GM12878 (cell line): ENCODE measurements at regions not wholly inside any gene's neighbourhood (a gene's known extent, or its start where the extent isn't known, plus 50 kb on each side); places are given as distances from the start of the nearest gene placed in this dataset.

Experiments used
- ATAC-seq: fragments of 200-7000 bp; cut with Tn5 transposase; 3 replicates; pipeline ENCODE4 v1.9.1; 2020; ENCODE audit warnings: mild to moderate bottlenecking, moderate library complexity
- BruUV-seq: library from RNA; stranded (reverse); fragments of 400-500 nt; replicated peaks from 2 replicates; lab custom pipeline; 2021; lab: Mats Ljungman, UMichigan
- CTCF ChIA-PET: fragments of 300-600 bp; sonication (Branson Sonifier 250); formaldehyde crosslinking; extraction: SDS; loops from one replicate; lab custom pipeline; 2021; ENCODE audit warnings: inconsistent platforms; lab: Yijun Ruan, JAX
- POLR2A ChIA-PET: fragments of 350-600 bp; formaldehyde crosslinking; extraction: SDS; loops from one replicate; lab custom pipeline; 2021; ENCODE audit warnings: inconsistent platforms; lab: Charles Lee
- RAD21 ChIA-PET: fragments of 300-600 bp; sonication (Branson Sonifier 250); formaldehyde crosslinking; loops from one replicate; lab custom pipeline; 2023; ENCODE audit warnings: antibody characterized with exemption; ENCODE audit not compliant: unreplicated experiment; lab: Charles Lee
- SMC1A ChIA-PET: fragments of 300-600 bp; sonication (Branson Sonifier 250); formaldehyde crosslinking; loops from one replicate; lab custom pipeline; 2023; ENCODE audit not compliant: unreplicated experiment, uncharacterized antibody; lab: Charles Lee
- DNase-seq: peaks from one replicate; pipeline ENCODE4 v3.0.0-alpha.2; 2011; ENCODE audit warnings: low read depth, low spot score
- FAIRE-seq: peaks from 3 replicates; lab custom pipeline; 2011; peaks lifted over from hg19 to GRCh38; lab: Jason Lieb, UNC
- H2AFZ ChIP-seq: 2 replicates; pipeline ENCODE4 v1.6.0; 2011; ENCODE audit warnings: low read depth, low read length, control low read depth; ENCODE audit not compliant: control insufficient read depth
- H3K27ac ChIP-seq: 2 replicates; pipeline ENCODE4 v1.5.1; 2011; ENCODE audit warnings: control low read depth; ENCODE audit not compliant: control insufficient read depth, insufficient read depth
- H3K27me3 ChIP-seq, 2 experiments: replicated peaks in 1 of 2; 2 replicates each; pipeline versions ENCODE4 v1.6.0 to v1.6.1; 2011; ENCODE audit warnings: low read length in 1 of 2; ENCODE audit not compliant: control insufficient read depth in 2 of 2, insufficient read depth in 2 of 2
- H3K36me3 ChIP-seq, 2 experiments: 2 replicates each; pipeline ENCODE4 v1.5.1; 2011; ENCODE audit warnings: low read length in 1 of 2; ENCODE audit not compliant: control insufficient read depth in 2 of 2, insufficient read depth in 2 of 2
- H3K4me1 ChIP-seq: 2 replicates; pipeline ENCODE4 v1.6.1; 2011; ENCODE audit warnings: mild to moderate bottlenecking, low read length, moderate library complexity, mixed read lengths; ENCODE audit not compliant: control insufficient read depth, insufficient read depth
- H3K4me2 ChIP-seq: 2 replicates; pipeline ENCODE4 v1.6.0; 2011; ENCODE audit warnings: control low read depth; ENCODE audit not compliant: control insufficient read depth, insufficient read depth
- H3K4me3 ChIP-seq: fragments of 200-600 bp; sonication (generic); 2 replicates; pipeline ENCODE4 v1.5.1; 2016
- H3K79me2 ChIP-seq: 2 replicates; pipeline ENCODE4 v1.6.0; 2011; ENCODE audit warnings: low read length; ENCODE audit not compliant: control insufficient read depth, insufficient read depth
- H3K9ac ChIP-seq: 2 replicates; pipeline ENCODE4 v1.8.0; 2011; ENCODE audit warnings: low read length, control low read depth, mixed read lengths; ENCODE audit not compliant: control insufficient read depth, insufficient read depth
- H3K9me3 ChIP-seq: replicated peaks from 3 replicates; pipeline ENCODE4 v1.5.1; 2011; ENCODE audit warnings: mild to moderate bottlenecking, low read length; ENCODE audit not compliant: control insufficient read depth, insufficient read depth
- H4K20me1 ChIP-seq: 2 replicates; pipeline ENCODE4 v1.6.0; 2011; ENCODE audit not compliant: control insufficient read depth, insufficient read depth
- CEBPZ ChIP-seq: fragments of 150-350 bp; IDR thresholded peaks from 2 replicates; pipeline ENCODE4 v1.6.1; 2016; ENCODE audit warnings: low read depth, low read length
- EP300 ChIP-seq, 2 experiments: fragments of 150-350 bp in 1 of 2; IDR thresholded peaks; 2 replicates each; pipeline ENCODE4 v1.6.1; 2011 to 2012; ENCODE audit warnings: low read depth in 2 of 2, low read length in 2 of 2, borderline replicate concordance in 1 of 2, improper control_type of control experiment in 1 of 2, inconsistent platforms in 1 of 2; ENCODE audit not compliant: control insufficient read depth in 1 of 2
- GATAD2B ChIP-seq: fragments of 450-650 bp; conservative IDR thresholded peaks from 2 replicates; pipeline ENCODE4 v1.6.1; 2017; ENCODE audit warnings: low read depth, mild to moderate bottlenecking, moderate library complexity
- HDGF ChIP-seq: fragments of 450-650 bp; IDR thresholded peaks from 2 replicates; pipeline ENCODE4 v1.6.1; 2016; ENCODE audit warnings: antibody characterized with exemption
- JUND ChIP-seq: IDR thresholded peaks from 2 replicates; pipeline ENCODE4 v1.6.1; 2012; ENCODE audit warnings: low read depth, mild to moderate bottlenecking, low read length, improper control_type of control experiment, moderate library complexity
- MEF2B ChIP-seq: fragments of 450-650 bp; IDR thresholded peaks from 2 replicates; pipeline ENCODE4 v1.6.1; 2018; ENCODE audit warnings: mild to moderate bottlenecking, moderate library complexity; ENCODE audit not compliant: partially characterized antibody, poor library complexity, severe bottlenecking
- NFIC ChIP-seq: IDR thresholded peaks from 2 replicates; pipeline ENCODE4 v1.6.1; 2012; ENCODE audit warnings: low read depth, mild to moderate bottlenecking, inconsistent platforms, low read length, moderate library complexity
- NFYA ChIP-seq: IDR thresholded peaks from 2 replicates; pipeline ENCODE4 v1.6.1; 2011; ENCODE audit warnings: low read depth, mild to moderate bottlenecking, low read length, improper control_type of control experiment, borderline replicate concordance
- PAX5 ChIP-seq: IDR thresholded peaks from 2 replicates; pipeline ENCODE4 v1.6.1; 2011; ENCODE audit warnings: low read depth, low read length, borderline replicate concordance
- POLR2AphosphoS2 ChIP-seq: IDR thresholded peaks from 2 replicates; pipeline ENCODE4 v1.6.1; 2011; ENCODE audit warnings: low read depth, mild to moderate bottlenecking, low read length, improper control_type of control experiment, moderate library complexity
- SMC3 ChIP-seq: IDR thresholded peaks from 2 replicates; pipeline ENCODE4 v1.6.1; 2011; ENCODE audit warnings: low read length, improper control_type of control experiment, borderline replicate concordance
- TAF1 ChIP-seq: IDR thresholded peaks from 2 replicates; pipeline ENCODE4 v1.6.1; 2011; ENCODE audit warnings: mild to moderate bottlenecking, low read depth, low read length, borderline replicate concordance
- YY1 ChIP-seq: IDR thresholded peaks from 2 replicates; pipeline ENCODE4 v1.6.1; 2011; ENCODE audit warnings: low read depth, mild to moderate bottlenecking, low read length
- ZBTB4 ChIP-seq: fragments of 450-650 bp; formaldehyde crosslinking; IDR thresholded peaks from 2 replicates; pipeline ENCODE4 v1.4.0; 2022; ENCODE audit warnings: mild to moderate bottlenecking, moderate library complexity
- WGBS: methylation state at CpG from one replicate; pipeline ENCODE4 v1.1.6; 2016; ENCODE audit warnings: low lambda C conversion rate; ENCODE audit not compliant: insufficient replicate concordance, insufficient coverage; ENCODE audit errors: missing lambda C conversion rate; 5-methylcytosine and 5-hydroxymethylcytosine counted together
- in situ Hi-C: fragments of 300-500 bp; cut with MboI; formaldehyde crosslinking; loops from 9 replicates; pipeline ENCODE4 v1.14.3; 2018; ENCODE audit warnings: mixed read lengths
- intact Hi-C: fragments of 100-400 bp; cut with micrococcal nuclease; formaldehyde crosslinking; loops from one replicate; pipeline ENCODE4 v1.14.2; 2022; ENCODE audit not compliant: unreplicated experiment
- TF ChIP-seq, protein P1 (sequence below): IDR thresholded peaks from 2 replicates; pipeline ENCODE4 v1.6.1; 2011; ENCODE audit warnings: borderline replicate concordance, low read depth, mild to moderate bottlenecking, moderate library complexity, mixed read lengths, low read length; ENCODE audit not compliant: insufficient read depth; ENCODE audit errors: extremely low read length

DNA sequence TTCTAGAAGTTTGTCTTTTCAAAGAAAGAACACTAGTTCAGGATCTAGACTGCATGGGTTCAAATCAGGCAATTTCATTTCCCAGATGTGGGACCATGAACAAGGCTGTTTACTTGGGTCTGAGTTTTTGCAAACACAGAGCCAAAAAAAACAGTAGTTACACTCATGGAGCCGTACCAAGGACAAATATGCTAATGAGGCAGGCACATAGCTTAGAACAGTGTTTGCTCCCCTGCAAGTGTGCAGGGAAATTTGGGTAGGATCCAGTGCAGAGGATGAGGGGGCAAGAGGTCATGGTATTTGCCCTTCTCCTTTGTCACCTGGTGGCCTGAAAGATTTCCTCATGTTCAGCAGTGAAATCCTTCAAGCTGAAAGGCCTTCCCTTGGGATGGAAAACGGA lies 860.4 kb downstream of the VRK1 start (continued):
- TF ChIP-seq NFYA (no peak), JUND (no peak), YY1 (no peak), ZBTB4 (CRISPR knock-in tag) (no peak), PAX5 (no peak)

GRCh38 chr14:97687944-97688630 lies 890.9 kb downstream of the VRK1 start:
- in situ Hi-C loops, result no loop called here
- no peak for FAIRE-seq
- no peak overlapping the region for H2AFZ ChIP-seq
- ATAC-seq, result no peak
- H3K4me1 ChIP-seq, result no peaks in the 10 kb centered on the region
- H3K36me3 ChIP-seq, result no peaks in the 10 kb centered on the region
- intact Hi-C loops, result no loop called here
- H3K4me2 ChIP-seq, result no peak overlapping the region
- CTCF ChIA-PET, result no interaction called here
- no TSS peak for BruUV-seq
- POLR2A ChIA-PET, result no interaction called here
- SMC1A ChIA-PET, result interaction anchor here (1.0 kb wide), 1 partner anchor 9 kb away, joined by 3 read pairs; no protein-coding TSS in a partner anchor
- RAD21 ChIA-PET, result no interaction called here
- no peaks in the 10 kb centered on the region for H3K27me3 ChIP-seq
- H3K9ac ChIP-seq, result no peak overlapping the region
- H3K79me2 ChIP-seq, result no peaks in the 10 kb centered on the region
- H3K4me3 ChIP-seq, result no peak overlapping the region
- no peak overlapping the region for H3K27ac ChIP-seq
- DNase-seq, result no peak
- H4K20me1 ChIP-seq, result no peaks in the 10 kb centered on the region
- H3K9me3 ChIP-seq, result no peaks in the 10 kb centered on the region; the same call in 2 of the 3 replicates
- 19% methylated on average over 6 of the region's 6 CpGs for WGBS
- TF ChIP-seq GATAD2B (no peak), TAF1 (no peak), SMC3 (no peak), NFIC (no peak), CEBPZ (no peak), POLR2AphosphoS2 (no peak), EP300 (IDR thresholded peaks at IDR 0.05; ENCODE audit: borderline replicate concordance in 1 of 2, control insufficient read depth in 1 of 2, low read depth in 2 of 2, low read length in 2 of 2) (no peak), MEF2B (no peak), HDGF (no peak)
- TF ChIP-seq, protein P1, sequence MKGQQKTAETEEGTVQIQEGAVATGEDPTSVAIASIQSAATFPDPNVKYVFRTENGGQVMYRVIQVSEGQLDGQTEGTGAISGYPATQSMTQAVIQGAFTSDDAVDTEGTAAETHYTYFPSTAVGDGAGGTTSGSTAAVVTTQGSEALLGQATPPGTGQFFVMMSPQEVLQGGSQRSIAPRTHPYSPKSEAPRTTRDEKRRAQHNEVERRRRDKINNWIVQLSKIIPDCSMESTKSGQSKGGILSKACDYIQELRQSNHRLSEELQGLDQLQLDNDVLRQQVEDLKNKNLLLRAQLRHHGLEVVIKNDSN, result no peak
